Natural killer cell (primary cell): ENCODE measurements at regions not wholly inside any gene's neighbourhood (a gene's known extent, or its start where the extent isn't known, plus 50 kb on each side); places are given as distances from the start of the nearest gene placed in this dataset.
"Not testable (repeated sequence)": the region's sequence is repeated elsewhere in the genome, so short reads cannot be mapped to it uniquely, and the experiment has no call there.

Source experiments
- ATAC-seq, 3 donors: fragments of 150-1000 bp in 2 of 3; fragments of 200-7000 bp in 1 of 3; cut with Tn5 transposase; 1 replicate in 1 of 3; 2 replicates in 2 of 3; pipeline ENCODE4 v1.10.0; 2021; ENCODE audit warnings: mild to moderate bottlenecking in 2 of 3, moderate library complexity in 2 of 3
- DNase-seq, 2 donors: peaks; one replicate each; pipeline versions ENCODE4 v3.0.0 to v3.0.0-alpha.2; 2013 to 2021; ENCODE audit warnings: mixed read lengths in 1 of 2
- H3K27ac ChIP-seq: one replicate; pipeline ENCODE4 v1.5.1; 2013; ENCODE audit warnings: mild to moderate bottlenecking, low read length
- H3K27me3 ChIP-seq: one replicate; pipeline ENCODE4 v1.6.1; 2013; ENCODE audit warnings: low read length; ENCODE audit not compliant: control insufficient read depth, insufficient read depth
- H3K36me3 ChIP-seq: one replicate; pipeline ENCODE4 v1.6.1; 2013; ENCODE audit warnings: low read length; ENCODE audit not compliant: control insufficient read depth, insufficient read depth
- H3K4me1 ChIP-seq: one replicate; pipeline ENCODE4 v1.6.1; 2013; ENCODE audit warnings: low read length; ENCODE audit not compliant: control insufficient read depth, insufficient read depth
- H3K4me3 ChIP-seq: one replicate; pipeline ENCODE4 v1.5.1; 2013; ENCODE audit warnings: low read length
- H3K9me3 ChIP-seq: one replicate; pipeline ENCODE4 v1.6.1; 2013; ENCODE audit warnings: low read length; ENCODE audit not compliant: control insufficient read depth, insufficient read depth
- H3K27ac Mint-ChIP-seq, 2 donors: one replicate each; pipeline ENCODE4 v1.8.0; 2022; ENCODE audit warnings: mild to moderate bottlenecking in 2 of 2, mixed read lengths in 2 of 2, moderate library complexity in 1 of 2
- H3K27me3 Mint-ChIP-seq, 2 donors: one replicate each; pipeline ENCODE4 v1.8.0; 2022; ENCODE audit warnings: low read depth in 2 of 2, mixed read lengths in 2 of 2
- H3K36me3 Mint-ChIP-seq: one replicate; pipeline ENCODE4 v1.8.0; 2022; ENCODE audit warnings: mixed read lengths
- H3K4me1 Mint-ChIP-seq, 2 donors: one replicate each; pipeline ENCODE4 v1.8.0; 2022; ENCODE audit warnings: mixed read lengths in 2 of 2
- H3K4me3 Mint-ChIP-seq: one replicate; pipeline ENCODE4 v1.8.0; 2022; ENCODE audit warnings: mild to moderate bottlenecking, moderate library complexity, mixed read lengths
- H3K9me3 Mint-ChIP-seq, 2 donors: one replicate each; pipeline ENCODE4 v1.8.0; 2022; ENCODE audit warnings: mixed read lengths in 2 of 2
- WGBS: methylation state at CpG from one replicate; pipeline ENCODE4 v1.1.7; 2013; ENCODE audit warnings: missing lambda C conversion rate; ENCODE audit not compliant: insufficient coverage; 5-methylcytosine and 5-hydroxymethylcytosine counted together
- intact Hi-C: fragments of 100-400 bp; cut with micrococcal nuclease; formaldehyde crosslinking; loops from one replicate; pipeline ENCODE4 v1.14.2; 2022
- TF ChIP-seq, protein P1 (sequence below): fragments of 200-600 bp; IDR thresholded peaks from one replicate; pipeline ENCODE4 v1.8.0; 2022; ENCODE audit warnings: antibody characterized with exemption

- peaks cover 3 to 9% of the 10 kb centered on the region in 2 donors for H3K9me3 Mint-ChIP-seq
- DNase-seq = no peak
Observed at GRCh38 chr9:103203172-103203571, 208.0 kb downstream of the CYLC2 start.

GRCh38 chr9:103205881-103206585 lies 210.9 kb downstream of the CYLC2 start:
- H3K36me3 Mint-ChIP-seq, H3K4me1 Mint-ChIP-seq, DNase-seq, ATAC-seq, H3K27me3 Mint-ChIP-seq, H3K4me3 Mint-ChIP-seq, intact Hi-C loops, H3K27ac ChIP-seq, H3K4me3 ChIP-seq, H3K36me3 ChIP-seq, H3K27me3 ChIP-seq, H3K4me1 ChIP-seq, H3K27ac Mint-ChIP-seq: not testable (repeated sequence)
- 74% methylated on average over 2 of the region's 8 CpGs for WGBS
- peaks cover 8 to 16% of the 10 kb centered on the region in 2 donors for H3K9me3 Mint-ChIP-seq
- H3K9me3 ChIP-seq = peaks cover 14% of the 10 kb centered on the region

More at GRCh38 chr9:103203172-103203571, 208.0 kb downstream of the CYLC2 start:
- no peaks in the 10 kb centered on the region for H3K4me1 Mint-ChIP-seq
- H3K4me3 Mint-ChIP-seq = no peak overlapping the region
- 67% methylated on average over 1 of the region's 2 CpGs for WGBS
- Histone ChIP-seq H3K4me1 (no peaks in the 10 kb centered on the region), H3K27ac (no peak overlapping the region), H3K9me3 (no peaks in the 10 kb centered on the region), H3K36me3 (no peaks in the 10 kb centered on the region), H3K4me3 (no peak overlapping the region), H3K27me3 (no peaks in the 10 kb centered on the region)
- no peaks in the 10 kb centered on the region for H3K27me3 Mint-ChIP-seq
- intact Hi-C loops = no loop called here
- H3K27ac Mint-ChIP-seq = no peak overlapping the region
- TF ChIP-seq, protein P1, sequence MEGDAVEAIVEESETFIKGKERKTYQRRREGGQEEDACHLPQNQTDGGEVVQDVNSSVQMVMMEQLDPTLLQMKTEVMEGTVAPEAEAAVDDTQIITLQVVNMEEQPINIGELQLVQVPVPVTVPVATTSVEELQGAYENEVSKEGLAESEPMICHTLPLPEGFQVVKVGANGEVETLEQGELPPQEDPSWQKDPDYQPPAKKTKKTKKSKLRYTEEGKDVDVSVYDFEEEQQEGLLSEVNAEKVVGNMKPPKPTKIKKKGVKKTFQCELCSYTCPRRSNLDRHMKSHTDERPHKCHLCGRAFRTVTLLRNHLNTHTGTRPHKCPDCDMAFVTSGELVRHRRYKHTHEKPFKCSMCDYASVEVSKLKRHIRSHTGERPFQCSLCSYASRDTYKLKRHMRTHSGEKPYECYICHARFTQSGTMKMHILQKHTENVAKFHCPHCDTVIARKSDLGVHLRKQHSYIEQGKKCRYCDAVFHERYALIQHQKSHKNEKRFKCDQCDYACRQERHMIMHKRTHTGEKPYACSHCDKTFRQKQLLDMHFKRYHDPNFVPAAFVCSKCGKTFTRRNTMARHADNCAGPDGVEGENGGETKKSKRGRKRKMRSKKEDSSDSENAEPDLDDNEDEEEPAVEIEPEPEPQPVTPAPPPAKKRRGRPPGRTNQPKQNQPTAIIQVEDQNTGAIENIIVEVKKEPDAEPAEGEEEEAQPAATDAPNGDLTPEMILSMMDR = no peak
- no peaks in the 10 kb centered on the region for H3K36me3 Mint-ChIP-seq
- no peak for ATAC-seq

DNA sequence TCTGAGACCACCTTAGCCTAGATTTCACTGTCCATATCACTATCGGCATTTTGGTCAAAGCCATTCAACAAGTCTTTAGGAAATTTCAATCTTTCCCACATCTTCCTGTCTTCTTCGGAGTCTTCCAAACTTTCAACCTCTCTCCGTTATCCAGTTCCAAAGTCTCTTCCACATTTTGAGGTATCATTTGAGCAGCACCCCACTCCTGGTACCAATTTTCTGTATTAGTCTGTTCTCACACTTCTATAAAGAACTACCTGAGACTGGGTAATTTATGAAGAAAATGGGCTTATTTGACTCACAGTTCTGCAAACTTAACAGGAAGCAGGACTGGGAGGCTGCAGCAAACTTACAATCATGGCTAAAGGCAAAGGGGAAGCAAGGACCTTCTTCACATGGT lies 215.5 kb downstream of the CYLC2 start:
- TF ChIP-seq, protein P1 = no peak
- Mint-ChIP-seq H3K9me3 (peaks cover 8 to 16% of the 10 kb centered on the region in 2 donors), H3K4me1 (no peaks in the 10 kb centered on the region), H3K27me3 (no peaks in the 10 kb centered on the region), H3K4me3 (no peak overlapping the region), H3K27ac (no peak overlapping the region), H3K36me3 (no peaks in the 10 kb centered on the region)
- H3K4me3 ChIP-seq = no peak overlapping the region
- WGBS = 95% methylated on average over 3 of the region's 3 CpGs
- intact Hi-C loops = no loop called here
- H3K9me3 ChIP-seq = peaks cover 14% of the 10 kb centered on the region
- no peak for ATAC-seq
- no peak overlapping the region for H3K27ac ChIP-seq
- no peaks in the 10 kb centered on the region for H3K4me1 ChIP-seq
- DNase-seq = no peak
- no peaks in the 10 kb centered on the region for H3K27me3 ChIP-seq
- no peaks in the 10 kb centered on the region for H3K36me3 ChIP-seq

DNA sequence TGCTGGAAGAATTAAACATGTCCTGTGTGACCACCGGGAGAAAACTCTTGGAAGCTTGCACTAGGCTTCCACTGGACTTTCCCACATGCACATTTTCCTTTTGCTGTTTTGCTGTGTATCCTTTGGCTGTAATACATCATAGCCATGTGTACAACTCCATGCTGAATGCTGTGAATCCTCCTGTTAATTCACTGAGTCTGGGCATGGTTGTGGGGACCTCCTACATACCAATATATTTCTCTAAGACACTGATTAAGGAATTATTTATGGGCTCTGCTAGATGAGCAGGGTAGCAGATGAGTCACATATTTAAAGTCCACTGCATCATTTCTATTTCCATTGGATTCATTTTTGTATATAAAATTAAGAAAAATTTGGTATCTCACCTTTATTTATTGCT lies 220.1 kb downstream of the CYLC2 start:
- ATAC-seq (no peak), DNase-seq (no peak)
- Mint-ChIP-seq H3K4me1 (no peaks in the 10 kb centered on the region), H3K27me3 (no peaks in the 10 kb centered on the region), H3K27ac (no peak overlapping the region), H3K36me3 (no peaks in the 10 kb centered on the region), H3K4me3 (no peak overlapping the region), H3K9me3 (peaks cover 11 to 22% of the 10 kb centered on the region in 2 donors)
- H3K9me3 ChIP-seq = peaks cover 7% of the 10 kb centered on the region
- H3K27ac ChIP-seq = no peak overlapping the region
- no peaks in the 10 kb centered on the region for H3K36me3 ChIP-seq
- no peak overlapping the region for H3K4me3 ChIP-seq
- no peaks in the 10 kb centered on the region for H3K4me1 ChIP-seq
- no peaks in the 10 kb centered on the region for H3K27me3 ChIP-seq
- intact Hi-C loops = no loop called here
- 91% methylated on average over 1 of the region's 1 CpG for WGBS
- TF ChIP-seq, protein P1 = no peak
